Small intestine (tissue), 7 donors: ENCODE measurements at regions not wholly inside any gene's neighbourhood (a gene's known extent, or its start where the extent isn't known, plus 50 kb on each side); places are given as distances from the start of the nearest gene placed in this dataset.
"Not testable (repeated sequence)": the region's sequence is repeated elsewhere in the genome, so short reads cannot be mapped to it uniquely, and the experiment has no call there.

Source experiments
- DNase-seq, 2 donors: peaks; one replicate each; pipeline versions ENCODE4 v3.0.0 to v3.0.0-alpha.2; 2013
- FAIRE-seq: peaks from 2 replicates; lab custom pipeline; 2012; peaks lifted over from hg19 to GRCh38; lab: Jason Lieb, UNC
- H3K27ac ChIP-seq, 3 donors: one replicate each; pipeline ENCODE4 v1.5.1; 2013; ENCODE audit warnings: low read length in 2 of 3, mild to moderate bottlenecking in 2 of 3, control low read depth in 1 of 3, inconsistent platforms in 1 of 3, low read depth in 1 of 3, moderate library complexity in 1 of 3
- H3K27me3 ChIP-seq, 3 donors: one replicate each; pipeline ENCODE4 v1.6.1; 2013; ENCODE audit warnings: low read length in 3 of 3, inconsistent platforms in 1 of 3; ENCODE audit not compliant: control insufficient read depth in 3 of 3, insufficient read depth in 3 of 3
- H3K36me3 ChIP-seq, 3 donors: one replicate each; pipeline ENCODE4 v1.6.1; 2013; ENCODE audit warnings: low read length in 3 of 3, inconsistent platforms in 1 of 3, low read depth in 1 of 3, mild to moderate bottlenecking in 1 of 3, moderate library complexity in 1 of 3; ENCODE audit not compliant: control insufficient read depth in 3 of 3, insufficient read depth in 2 of 3
- H3K4me1 ChIP-seq, 3 donors: one replicate each; pipeline ENCODE4 v1.6.1; 2013; ENCODE audit warnings: low read length in 2 of 3, inconsistent platforms in 1 of 3, low read depth in 1 of 3, mild to moderate bottlenecking in 1 of 3, moderate library complexity in 1 of 3; ENCODE audit not compliant: control insufficient read depth in 3 of 3, insufficient read depth in 2 of 3
- H3K4me3 ChIP-seq, 3 donors: one replicate each; pipeline ENCODE4 v1.5.1; 2013; ENCODE audit warnings: low read length in 3 of 3, control low read depth in 1 of 3, inconsistent platforms in 1 of 3, low read depth in 1 of 3, mild to moderate bottlenecking in 1 of 3, moderate library complexity in 1 of 3
- H3K9me3 ChIP-seq, 2 donors: one replicate each; pipeline ENCODE4 v1.6.1; 2013; ENCODE audit warnings: low read depth in 1 of 2, low read length in 1 of 2; ENCODE audit not compliant: control insufficient read depth in 2 of 2, insufficient read depth in 1 of 2
- WGBS, 3 donors: extraction: QIAGEN DNeasy Blood & Tissue Kit; methylation state at CpG; one replicate each; pipeline ENCODE4 v1.1.7; 2013; 5-methylcytosine and 5-hydroxymethylcytosine counted together
- donor health status: healthy with polysubstance abuse.
- donor health status: control.
- donor health status: control.
- donor health status: Bipolar disorder and iron deficiency.
- donor health status: healthy.

GRCh38 chr5:106019261-106019660 is 1651.5 kb downstream of the EFNA5 start:
- H3K4me3 ChIP-seq: no peak overlapping the region
- H3K27me3 ChIP-seq: no peaks in the 10 kb centered on the region
- DNase-seq (no peak), FAIRE-seq (no peak)
- H3K27ac ChIP-seq: no peak overlapping the region
- H3K4me1 ChIP-seq: no peaks in the 10 kb centered on the region
- H3K36me3 ChIP-seq: no peaks in the 10 kb centered on the region
- H3K9me3 ChIP-seq: no peaks in the 10 kb centered on the region

- WGBS, 3 donors: 28 to 52% (median 35%) methylated on average over 1 of the region's 1 CpG
- Histone ChIP-seq H3K27ac (no peak overlapping the region), H3K4me1 (no peaks in the 10 kb centered on the region), H3K9me3 (no peaks in the 10 kb centered on the region), H3K36me3 (no peaks in the 10 kb centered on the region), H3K4me3 (no peak overlapping the region), H3K27me3 (no peaks in the 10 kb centered on the region)
- FAIRE-seq: no peak
- DNase-seq: no peak
Measured at GRCh38 chr5:106017243-106017857, 1653.4 kb downstream of the EFNA5 start.

GRCh38 chr5:106014262-106014661 is 1656.5 kb downstream of the EFNA5 start:
- Histone ChIP-seq H3K4me3 (no peak overlapping the region), H3K27ac (no peak overlapping the region), H3K36me3 (no peaks in the 10 kb centered on the region), H3K27me3 (no peaks in the 10 kb centered on the region), H3K9me3 (no peaks in the 10 kb centered on the region), H3K4me1 (no peaks in the 10 kb centered on the region)
- no peak for DNase-seq
- no peak for FAIRE-seq

GRCh38 chr5:106006242-106006641 is 1664.5 kb downstream of the EFNA5 start:
- Histone ChIP-seq H3K4me1 (no peaks in the 10 kb centered on the region), H3K27ac (no peak overlapping the region), H3K9me3 (no peaks in the 10 kb centered on the region), H3K27me3 (no peaks in the 10 kb centered on the region), H3K4me3 (no peak overlapping the region), H3K36me3 (no peaks in the 10 kb centered on the region)
- DNase-seq (no peak), FAIRE-seq (no peak)
- 69 to 91% (median 84%) methylated on average over 2 of the region's 2 CpGs for WGBS, 3 donors

- not testable (repeated sequence) for H3K4me1 ChIP-seq, FAIRE-seq, DNase-seq, H3K27me3 ChIP-seq, H3K9me3 ChIP-seq, H3K27ac ChIP-seq, H3K4me3 ChIP-seq, H3K36me3 ChIP-seq
- 69 to 85% (median 78%) methylated on average over 3 of the region's 3 CpGs for WGBS, 3 donors
Measured at GRCh38 chr5:105998991-105999390, 1671.7 kb downstream of the EFNA5 start.

GRCh38 chr5:105993027-105993426 is 1677.7 kb downstream of the EFNA5 start:
- Histone ChIP-seq H3K27ac (no peak overlapping the region), H3K27me3 (no peaks in the 10 kb centered on the region), H3K9me3 (no peaks in the 10 kb centered on the region), H3K4me1 (no peaks in the 10 kb centered on the region), H3K4me3 (no peak overlapping the region), H3K36me3 (no peaks in the 10 kb centered on the region)
- DNase-seq: no peak
- WGBS, 3 donors: 87 to 91% (median 89%) methylated on average over 1 of the region's 1 CpG
- FAIRE-seq: no peak

- WGBS, 3 donors: 70 to 85% (median 75%) methylated on average over 9 of the region's 9 CpGs
- DNase-seq (no peak), FAIRE-seq (no peak)
- no peak overlapping the region for H3K27ac ChIP-seq
- H3K27me3 ChIP-seq: no peaks in the 10 kb centered on the region
- no peaks in the 10 kb centered on the region for H3K9me3 ChIP-seq
- H3K4me3 ChIP-seq: no peak overlapping the region
- H3K4me1 ChIP-seq: no peaks in the 10 kb centered on the region
- H3K36me3 ChIP-seq: no peaks in the 10 kb centered on the region
Measured at GRCh38 chr5:105982526-105982925, 1688.2 kb downstream of the EFNA5 start.

- Histone ChIP-seq H3K27ac (no peak overlapping the region), H3K4me3 (no peak overlapping the region), H3K9me3 (no peaks in the 10 kb centered on the region), H3K36me3 (no peaks in the 10 kb centered on the region), H3K27me3 (no peaks in the 10 kb centered on the region), H3K4me1 (no peaks in the 10 kb centered on the region)
- FAIRE-seq (no peak), DNase-seq (no peak)
- 87 to 91% (median 88%) methylated on average over 1 of the region's 1 CpG for WGBS, 3 donors
Measured at GRCh38 chr5:105978011-105978410, 1692.7 kb downstream of the EFNA5 start.

- DNase-seq (no peak), FAIRE-seq (no peak)
- WGBS, 3 donors: 69 to 75% (median 69%) methylated on average over 3 of the region's 3 CpGs
Measured at GRCh38 chr5:105977163-105977562, 1693.6 kb downstream of the EFNA5 start.

More at GRCh38 chr5:105977163-105977562, 1693.6 kb downstream of the EFNA5 start:
- no peaks in the 10 kb centered on the region for H3K4me1 ChIP-seq
- H3K9me3 ChIP-seq: no peaks in the 10 kb centered on the region
- no peaks in the 10 kb centered on the region for H3K27me3 ChIP-seq
- no peaks in the 10 kb centered on the region for H3K36me3 ChIP-seq
- no peak overlapping the region for H3K4me3 ChIP-seq
- no peak overlapping the region for H3K27ac ChIP-seq
